Peyer's patch (tissue), 4 donors: ENCODE measurements at regions not wholly inside any gene's neighbourhood (a gene's known extent, or its start where the extent isn't known, plus 50 kb on each side); places are given as distances from the start of the nearest gene placed in this dataset.
"Not testable (repeated sequence)": the region's sequence is repeated elsewhere in the genome, so short reads cannot be mapped to it uniquely, and the experiment has no call there.

Experiments
- DNase-seq, 3 donors: peaks; one replicate each; pipeline ENCODE4 v3.0.0-alpha.2; 2017 to 2019
- H3K27ac ChIP-seq, 4 donors: fragments of 200-600 bp; sonication (generic); one replicate each; pipeline ENCODE4 v1.5.1; 2016 to 2019
- H3K27me3 ChIP-seq, 2 donors: fragments of 200-600 bp; sonication (generic); one replicate each; pipeline ENCODE4 v1.5.1; 2019
- H3K36me3 ChIP-seq, 3 donors: fragments of 200-600 bp; sonication (generic); one replicate each; pipeline ENCODE4 v1.5.1; 2016 to 2019
- H3K4me1 ChIP-seq, 4 donors: fragments of 200-600 bp; sonication (generic); one replicate each; pipeline ENCODE4 v1.5.1; 2016 to 2019
- H3K4me3 ChIP-seq, 4 donors: fragments of 200-600 bp; sonication (generic); 1 replicate in 3 of 4; 2 replicates in 1 of 4; pipeline ENCODE4 v1.5.1; 2016 to 2019; ENCODE audit warnings: mild to moderate bottlenecking in 1 of 4
- H3K9me3 ChIP-seq, 4 donors: fragments of 200-600 bp; sonication (generic); one replicate each; pipeline ENCODE4 v1.5.1; 2016 to 2019; ENCODE audit warnings: mild to moderate bottlenecking in 1 of 4
- CTCF ChIP-seq, 6 experiments: fragments of 450-650 bp in 4 of 6; fragments of 200-600 bp in 2 of 6; sonication (generic) in 1 of 6; IDR thresholded peaks; one replicate each; pipeline ENCODE4 v1.5.1; 2017 to 2019; ENCODE audit warnings: antibody characterized with exemption in 6 of 6, mild to moderate bottlenecking in 3 of 6, moderate library complexity in 1 of 6
- POLR2A ChIP-seq, 2 donors: fragments of 450-650 bp; IDR thresholded peaks; one replicate each; pipeline ENCODE4 v1.5.1; 2017; ENCODE audit warnings: antibody characterized with exemption in 2 of 2, mild to moderate bottlenecking in 2 of 2, moderate library complexity in 2 of 2

GRCh38 chr14:21825149-21825743 is 151.6 kb upstream of the OR4E1 start:
- no peak for DNase-seq
- TF ChIP-seq POLR2A (IDR thresholded peaks at IDR 0.05) (no peak), CTCF (IDR thresholded peaks at IDR 0.05) (peak in 4 of 6 experiments; percentile 4 to 27 (median 18))
- no peaks in the 10 kb centered on the region for H3K9me3 ChIP-seq
- no peaks in the 10 kb centered on the region for H3K27me3 ChIP-seq
- no peak overlapping the region for H3K4me3 ChIP-seq
- H3K36me3 ChIP-seq: no peaks in the 10 kb centered on the region
- no peak overlapping the region for H3K27ac ChIP-seq
- no peaks in the 10 kb centered on the region for H3K4me1 ChIP-seq

- no peak overlapping the region for H3K4me3 ChIP-seq
- H3K4me1 ChIP-seq: no peaks in the 10 kb centered on the region
- H3K9me3 ChIP-seq: no peaks in the 10 kb centered on the region
- no peak for DNase-seq
- H3K36me3 ChIP-seq: no peaks in the 10 kb centered on the region
- H3K27me3 ChIP-seq: no peaks in the 10 kb centered on the region
- H3K27ac ChIP-seq: no peak overlapping the region
- no peak for TF ChIP-seq POLR2A (IDR thresholded peaks at IDR 0.05)
- no peak for TF ChIP-seq CTCF (IDR thresholded peaks at IDR 0.05)
These were observed 148.5 kb upstream of the OR4E1 start for GRCh38 chr14:21822109-21822508.

- TF ChIP-seq POLR2A (IDR thresholded peaks at IDR 0.05) (no peak), CTCF (IDR thresholded peaks at IDR 0.05) (no peak)
- Histone ChIP-seq H3K27ac (no peak overlapping the region), H3K27me3 (no peaks in the 10 kb centered on the region), H3K36me3 (no peaks in the 10 kb centered on the region), H3K4me1 (no peaks in the 10 kb centered on the region), H3K4me3 (no peak overlapping the region), H3K9me3 (no peaks in the 10 kb centered on the region)
- DNase-seq: no peak
These were observed 147.0 kb upstream of the OR4E1 start for GRCh38 chr14:21820631-21821030.

- not testable (repeated sequence) for H3K36me3 ChIP-seq, DNase-seq, H3K4me1 ChIP-seq, H3K4me3 ChIP-seq, H3K27me3 ChIP-seq, H3K9me3 ChIP-seq, H3K27ac ChIP-seq
These were observed 146.3 kb upstream of the OR4E1 start for GRCh38 chr14:21819891-21820290.

GRCh38 chr14:21817010-21817409 is 143.4 kb upstream of the OR4E1 start:
- DNase-seq, H3K27ac ChIP-seq, H3K4me1 ChIP-seq, H3K4me3 ChIP-seq, H3K36me3 ChIP-seq, H3K27me3 ChIP-seq, H3K9me3 ChIP-seq: not testable (repeated sequence)

- no peak overlapping the region for H3K4me3 ChIP-seq
- H3K36me3 ChIP-seq: no peaks in the 10 kb centered on the region
- H3K27me3 ChIP-seq: no peaks in the 10 kb centered on the region
- H3K27ac ChIP-seq: no peak overlapping the region
- H3K4me1 ChIP-seq: no peaks in the 10 kb centered on the region
- TF ChIP-seq CTCF (IDR thresholded peaks at IDR 0.05) (no peak), POLR2A (IDR thresholded peaks at IDR 0.05) (no peak)
- no peak for DNase-seq
- H3K9me3 ChIP-seq: no peaks in the 10 kb centered on the region
These were observed 134.4 kb upstream of the OR4E1 start for GRCh38 chr14:21807975-21808374.

- Histone ChIP-seq H3K4me1 (no peaks in the 10 kb centered on the region), H3K36me3 (no peaks in the 10 kb centered on the region), H3K27me3 (no peaks in the 10 kb centered on the region), H3K27ac (no peak overlapping the region), H3K9me3 (no peaks in the 10 kb centered on the region), H3K4me3 (no peak overlapping the region)
- DNase-seq: no peak
- TF ChIP-seq POLR2A (IDR thresholded peaks at IDR 0.05) (no peak), CTCF (IDR thresholded peaks at IDR 0.05) (no peak)
These were observed 131.4 kb upstream of the OR4E1 start for GRCh38 chr14:21804981-21805380.
